ENCODE measurements at regions not wholly inside any gene's neighbourhood (a gene's known extent, or its start where the extent isn't known, plus 50 kb on each side); places are given as distances from the start of the nearest gene placed in this dataset.
"Not testable (repeated sequence)": the region's sequence is repeated elsewhere in the genome, so short reads cannot be mapped to it uniquely, and the experiment has no call there.

GRCh38 chr11:14584035-14584363, 59.6 kb upstream of the PDE3B start:
- no peak for DNase-seq (ENCODE audit: low read depth)
- TF ChIP-seq CTCF (IDR thresholded peaks at IDR 0.05; ENCODE audit: insufficient read depth, low read depth, low read length, missing control alignments) = no peak
- no peak overlapping the region for H3K4me3 ChIP-seq (ENCODE audit: low read length)

- H3K4me3 ChIP-seq (ENCODE audit: low read length) = no peak overlapping the region
- DNase-seq (ENCODE audit: low read depth) = no peak
- no peak for TF ChIP-seq CTCF (IDR thresholded peaks at IDR 0.05; ENCODE audit: insufficient read depth, low read depth, low read length, missing control alignments)
These were observed 59.0 kb upstream of the PDE3B start for GRCh38 chr11:14584595-14584994.

- no peak overlapping the region for H3K4me3 ChIP-seq (ENCODE audit: low read length)
- DNase-seq (ENCODE audit: low read depth) = no peak
- TF ChIP-seq CTCF (IDR thresholded peaks at IDR 0.05; ENCODE audit: insufficient read depth, low read depth, low read length, missing control alignments) = no peak
These were observed 58.2 kb upstream of the PDE3B start for GRCh38 chr11:14585438-14585837.

- no peak overlapping the region for H3K4me3 ChIP-seq (ENCODE audit: low read length)
- DNase-seq (ENCODE audit: low read depth) = no peak
- TF ChIP-seq CTCF (IDR thresholded peaks at IDR 0.05; ENCODE audit: insufficient read depth, low read depth, low read length, missing control alignments) = no peak
These were observed 56.3 kb upstream of the PDE3B start for GRCh38 chr11:14587258-14587657.

- no peak for TF ChIP-seq CTCF (IDR thresholded peaks at IDR 0.05; ENCODE audit: insufficient read depth, low read depth, low read length, missing control alignments)
- no peak overlapping the region for H3K4me3 ChIP-seq (ENCODE audit: low read length)
- peak; percentile 47 for DNase-seq (ENCODE audit: low read depth)
These were observed 54.9 kb upstream of the PDE3B start for GRCh38 chr11:14588681-14589080.

- TF ChIP-seq CTCF (IDR thresholded peaks at IDR 0.05; ENCODE audit: insufficient read depth, low read depth, low read length, missing control alignments) = no peak
- H3K4me3 ChIP-seq (ENCODE audit: low read length) = no peak overlapping the region
- peak; percentile 35 for DNase-seq (ENCODE audit: low read depth)
These were observed 54.2 kb upstream of the PDE3B start for GRCh38 chr11:14589421-14589820.

- H3K4me3 ChIP-seq (ENCODE audit: low read length); DNase-seq (ENCODE audit: low read depth): not testable (repeated sequence)
These were observed 52.6 kb upstream of the PDE3B start for GRCh38 chr11:14591046-14591445.

- no peak for DNase-seq (ENCODE audit: low read depth)
- H3K4me3 ChIP-seq (ENCODE audit: low read length) = no peak overlapping the region
- TF ChIP-seq CTCF (IDR thresholded peaks at IDR 0.05; ENCODE audit: insufficient read depth, low read depth, low read length, missing control alignments) = no peak
These were observed 49.9 kb upstream of the PDE3B start for GRCh38 chr11:14593671-14594070.
